ENCODE measurements at regions not wholly inside any gene's neighbourhood (a gene's known extent, or its start where the extent isn't known, plus 50 kb on each side); places are given as distances from the start of the nearest gene placed in this dataset.

GRCh38 chr7:145293754-145294153 is 457.9 kb upstream of the TPK1 start:
- no peak for TF ChIP-seq EP300 (IDR thresholded peaks at IDR 0.05)
- TF ChIP-seq CTCF (IDR thresholded peaks at IDR 0.05), result no peak

Data from sigmoid colon (tissue), 4 donors.